Activated CD4-positive, alpha-beta T cell treated with anti-CD3 and anti-CD28 coated beads, Interleukin-2, amount 50 U/mL, for 24 hours (primary cell): ENCODE measurements at regions not wholly inside any gene's neighbourhood (a gene's known extent, or its start where the extent isn't known, plus 50 kb on each side); places are given as distances from the start of the nearest gene placed in this dataset.
"Not testable (repeated sequence)": the region's sequence is repeated elsewhere in the genome, so short reads cannot be mapped to it uniquely, and the experiment has no call there.

Experiments used
- DNase-seq, 2 donors: peaks; one replicate each; pipeline ENCODE4 v3.0.0-alpha.2; 2020; ENCODE audit warnings: low read depth in 1 of 2, low spot score in 1 of 2

DNA sequence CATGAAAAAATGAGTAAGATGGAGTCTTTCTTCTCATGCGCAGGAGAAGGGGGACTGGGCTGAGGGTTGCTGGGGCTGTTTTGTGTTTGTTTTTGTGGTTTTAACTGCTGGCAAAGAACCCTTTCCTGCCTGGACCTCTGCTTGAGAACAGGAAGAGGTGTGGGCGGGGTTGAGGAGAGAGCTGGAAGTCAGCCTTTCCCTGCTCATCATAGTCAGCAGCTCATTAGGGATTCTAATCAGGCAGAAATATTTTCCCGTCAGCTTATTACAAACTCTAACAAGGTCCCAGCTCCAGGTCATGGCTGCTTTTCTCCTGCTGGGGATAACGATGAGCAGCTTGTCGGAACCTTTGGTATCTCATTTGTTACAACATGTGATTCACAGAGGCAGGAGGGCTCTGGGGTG lies 185.0 kb upstream of the NRXN3 start:
- DNase-seq, result no peak

DNA sequence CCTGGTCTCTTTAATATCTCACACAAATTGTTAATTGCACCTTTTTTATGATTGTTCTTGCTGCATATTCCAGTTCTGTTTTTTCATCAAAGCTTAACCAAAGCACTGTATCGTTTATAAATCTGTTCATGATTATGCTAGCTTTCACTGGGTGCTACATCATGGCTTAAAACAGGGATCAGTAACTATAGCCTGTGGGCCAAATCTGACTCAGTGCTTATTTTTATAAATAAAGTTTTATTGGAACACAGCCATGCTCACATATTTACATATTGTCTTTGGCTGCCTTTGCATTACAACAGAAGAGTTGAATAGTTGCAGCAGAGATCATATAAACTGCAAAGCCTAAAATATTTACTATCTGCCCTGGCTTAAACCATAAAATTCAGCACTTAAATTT lies 183.4 kb upstream of the NRXN3 start:
- DNase-seq, result no peak

DNA sequence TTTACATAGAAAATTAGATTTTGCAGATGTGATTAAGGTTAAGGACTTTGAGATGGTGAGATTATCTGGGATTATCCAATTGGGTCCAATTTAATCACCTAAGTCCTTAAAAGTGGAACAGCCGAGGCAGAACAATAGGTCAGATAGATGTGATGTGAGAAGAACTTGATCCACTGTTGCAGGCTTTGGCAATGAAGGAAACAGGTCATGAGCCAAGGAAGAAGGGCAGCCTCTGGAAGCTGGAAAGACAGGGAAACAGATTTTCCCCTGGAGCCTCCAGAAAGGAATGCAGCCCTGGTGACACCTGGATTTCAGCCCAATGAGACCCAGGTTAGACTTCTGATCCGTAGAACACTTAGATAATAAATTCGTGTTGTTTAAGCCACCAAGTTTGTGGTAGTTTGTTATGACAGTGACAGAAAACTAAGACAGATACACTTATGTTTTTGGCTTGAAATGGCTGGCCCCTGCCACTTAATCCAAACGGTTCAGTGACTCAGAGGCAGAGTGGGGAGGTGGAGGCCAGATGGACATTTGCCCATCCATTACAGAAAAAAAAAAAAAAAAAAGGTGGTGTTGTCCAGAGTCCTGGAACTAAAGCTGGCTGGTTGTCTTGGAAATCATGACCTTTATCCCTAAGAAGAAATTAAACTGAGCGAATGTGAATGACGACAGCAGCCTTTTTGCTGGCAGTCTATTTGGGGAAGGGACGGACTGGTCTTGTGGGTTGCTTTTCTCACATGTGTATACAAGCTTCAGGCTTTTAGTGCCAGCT lies 181.9 kb upstream of the NRXN3 start:
- no peak for DNase-seq

GRCh38 chr14:77988970-77989369 lies 181.2 kb upstream of the NRXN3 start:
- DNase-seq, result no peak

GRCh38 chr14:77989441-77989991 lies 180.7 kb upstream of the NRXN3 start:
- no peak for DNase-seq

DNA sequence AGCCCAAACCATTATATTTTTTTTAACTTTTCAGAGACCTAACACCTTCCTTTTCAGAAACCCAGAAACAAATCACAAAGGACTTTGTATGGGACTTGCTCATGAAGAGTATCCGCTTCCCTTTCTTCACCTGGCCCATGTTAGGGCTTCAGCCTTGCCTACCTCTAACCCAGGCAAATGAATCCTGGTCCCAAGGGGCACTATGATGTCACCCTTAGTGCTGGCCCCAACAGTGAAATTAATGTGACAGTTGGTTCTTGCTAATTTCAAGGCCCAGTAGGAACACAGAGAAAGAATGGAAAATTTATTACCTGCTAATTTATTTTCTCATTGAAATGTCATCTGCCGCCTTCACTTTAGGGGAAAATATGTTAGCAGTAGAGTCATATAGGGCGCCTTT lies 179.8 kb upstream of the NRXN3 start:
- DNase-seq, result no peak

DNA sequence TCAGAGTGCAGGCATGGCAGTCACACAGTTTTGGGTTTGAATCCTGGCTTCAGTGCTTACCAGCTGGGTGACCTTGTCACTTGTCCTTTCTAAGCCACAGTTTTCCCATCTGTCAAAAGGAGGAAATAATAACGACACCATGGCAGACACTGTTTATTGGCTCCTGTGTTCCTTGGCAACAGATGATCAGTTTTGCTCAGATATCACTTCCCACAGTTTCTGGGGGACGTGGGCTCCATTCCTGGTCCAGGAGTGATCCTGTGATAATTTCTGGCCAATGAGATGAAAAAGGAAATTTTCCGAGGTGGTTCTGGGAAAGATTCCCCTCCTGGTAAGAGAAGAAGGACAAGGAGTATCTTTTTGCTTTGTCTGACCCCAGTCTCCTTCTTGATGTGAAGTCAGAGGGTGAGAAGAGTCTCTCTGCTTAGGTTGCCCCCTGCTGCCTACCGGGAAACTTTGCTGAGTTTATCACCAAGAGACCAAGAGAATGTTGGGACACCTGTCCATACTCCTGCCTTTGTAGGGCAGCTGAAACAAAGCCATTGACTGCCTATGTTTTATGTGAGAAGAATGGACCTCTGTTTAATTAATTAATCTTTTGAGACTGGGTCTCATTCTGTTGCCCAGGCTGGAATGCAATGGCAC lies 178.9 kb upstream of the NRXN3 start:
- DNase-seq, result no peak

- no peak for DNase-seq
Measured at GRCh38 chr14:78005325-78005724, 164.8 kb upstream of the NRXN3 start.

- no peak for DNase-seq
Measured at GRCh38 chr14:78007160-78007559, 163.0 kb upstream of the NRXN3 start.

DNA sequence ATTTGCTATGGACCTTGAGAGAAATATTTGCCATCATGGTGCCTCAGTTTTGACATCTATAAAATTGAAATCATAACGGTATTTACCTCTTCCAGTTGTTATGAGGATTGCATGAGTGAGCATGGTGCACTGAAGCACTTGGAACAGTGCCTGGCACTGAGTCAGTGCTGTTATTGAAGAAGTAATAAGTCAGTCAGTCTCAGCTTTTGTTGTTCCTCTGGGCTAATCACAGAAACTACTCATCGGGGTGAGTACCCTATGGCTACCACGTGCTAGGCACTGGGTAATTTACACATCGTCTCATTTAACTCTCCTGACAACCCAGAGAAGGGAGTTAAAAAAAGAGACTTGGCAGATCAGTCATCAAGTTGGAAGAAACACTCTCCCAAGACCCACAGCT lies 159.5 kb upstream of the NRXN3 start:
- DNase-seq, result no peak

- not testable (repeated sequence) for DNase-seq
Measured at GRCh38 chr14:78013911-78014310, 156.3 kb upstream of the NRXN3 start.

- no peak for DNase-seq
Measured at GRCh38 chr14:78016532-78016931, 153.6 kb upstream of the NRXN3 start.

GRCh38 chr14:78018283-78018682 lies 151.9 kb upstream of the NRXN3 start:
- no peak for DNase-seq

DNA sequence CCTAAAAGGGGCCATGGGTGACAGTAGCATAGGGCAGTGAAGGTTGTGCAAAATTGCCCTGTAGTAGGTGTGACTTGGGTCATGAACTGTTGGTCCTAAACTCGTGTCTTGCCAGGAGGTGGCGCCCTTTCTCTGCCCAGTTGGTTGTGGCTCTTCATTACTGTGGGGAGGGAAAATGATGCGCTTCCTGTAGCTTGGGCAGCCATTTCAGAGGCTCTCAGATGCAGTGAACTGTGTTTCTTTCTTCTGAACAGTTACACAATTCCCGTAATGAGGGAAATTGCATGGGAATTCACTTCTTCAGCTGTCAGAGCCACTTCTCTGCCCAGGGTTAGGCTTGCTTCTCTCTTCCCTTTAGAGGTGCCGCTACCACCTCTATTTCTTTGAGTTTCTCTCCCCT lies 148.1 kb upstream of the NRXN3 start:
- DNase-seq, result peak in 1 of 2 donors; percentile 17

DNA sequence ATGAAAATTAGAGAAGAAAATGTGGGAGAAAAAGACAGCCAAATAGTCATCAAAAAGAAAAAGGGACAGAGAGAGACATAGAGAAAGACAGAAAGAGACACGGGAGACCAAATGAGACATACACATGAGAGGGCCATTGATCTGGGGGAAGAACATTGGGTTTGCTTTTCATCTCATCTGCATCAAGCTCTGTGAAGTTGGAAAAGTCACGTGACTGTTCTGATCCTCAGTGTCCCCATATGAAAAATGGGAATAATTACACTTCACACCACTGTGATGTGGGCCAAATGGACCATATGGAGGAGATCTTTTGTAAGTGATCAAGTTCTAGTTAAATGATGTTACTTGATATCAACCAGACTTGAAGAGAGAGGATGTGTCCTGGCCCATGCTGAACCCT lies 147.1 kb upstream of the NRXN3 start:
- DNase-seq, result no peak

DNA sequence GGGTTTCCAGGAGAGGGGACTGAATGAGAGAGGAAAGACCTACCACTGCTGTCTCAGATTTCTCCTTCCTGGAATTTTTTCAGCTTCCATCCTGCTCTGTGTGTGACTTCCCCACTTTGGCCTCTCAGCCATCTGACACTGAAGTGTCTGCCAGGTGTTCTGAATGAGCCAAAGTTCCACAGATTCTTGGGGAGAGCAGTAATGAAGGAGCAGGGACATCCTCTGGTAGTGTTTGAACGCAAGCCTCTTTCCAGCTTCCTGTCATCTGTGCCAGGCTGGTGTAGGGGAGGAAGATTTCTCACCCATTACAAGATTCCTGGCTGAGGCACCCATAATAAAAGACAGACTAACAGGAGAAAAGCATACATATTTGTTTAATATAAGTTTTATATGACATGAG lies 141.7 kb upstream of the NRXN3 start:
- no peak for DNase-seq

DNA sequence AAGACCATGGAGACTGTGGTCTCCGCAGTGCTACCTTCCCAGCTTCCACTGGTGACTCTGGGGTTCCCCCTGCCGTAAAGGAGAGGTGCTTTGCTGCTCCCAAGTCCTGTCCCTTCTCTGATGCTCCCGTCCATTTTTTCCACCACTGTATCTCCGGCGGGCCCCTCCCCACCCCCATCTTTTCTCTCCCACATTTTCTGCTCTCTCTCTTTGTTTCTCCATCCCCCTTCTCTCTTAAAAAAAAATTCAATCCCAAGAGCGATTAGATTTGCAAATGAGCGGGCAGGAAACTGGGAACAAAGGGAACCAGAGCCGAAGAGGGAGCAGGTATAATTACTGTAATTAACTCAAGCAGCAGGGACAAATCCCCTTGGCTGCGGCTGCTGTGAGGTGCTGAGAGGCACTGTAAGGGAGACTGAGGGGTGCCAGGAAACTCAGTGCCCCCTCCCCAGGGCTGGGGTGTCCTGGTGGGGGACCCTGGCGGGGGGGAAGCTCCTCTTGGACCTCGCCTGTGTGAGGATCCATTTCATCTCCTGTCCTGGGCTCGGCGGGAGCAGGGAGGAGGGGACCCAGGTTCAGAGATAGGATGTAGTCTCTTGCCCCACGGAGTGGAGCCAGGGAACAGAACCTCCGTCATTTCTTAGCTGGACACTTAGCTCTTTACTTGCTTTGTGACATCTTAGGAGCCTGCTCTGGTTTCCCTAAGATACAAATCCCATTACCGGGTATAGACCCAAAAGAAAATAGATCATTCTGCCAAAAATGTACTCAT lies 140.4 kb upstream of the NRXN3 start:
- DNase-seq, result no peak

DNA sequence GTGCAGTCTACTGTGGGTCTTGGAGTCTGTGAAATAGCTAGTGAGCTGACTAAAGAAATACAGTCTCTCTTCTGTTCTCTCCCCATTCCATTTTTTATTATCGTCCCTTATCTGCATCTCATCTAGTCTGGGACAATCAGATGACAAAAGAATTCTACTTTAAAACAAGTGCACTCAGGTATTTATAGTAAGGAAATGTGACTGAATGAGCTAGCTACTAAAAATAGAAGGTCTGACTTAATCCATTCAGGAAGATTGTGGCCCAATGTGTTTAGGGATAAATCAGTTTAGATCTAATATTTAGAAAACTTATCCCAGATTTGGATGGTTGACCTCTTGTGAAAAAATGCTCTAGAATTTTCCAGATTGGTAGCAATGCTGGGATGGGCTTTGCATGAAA lies 126.8 kb upstream of the NRXN3 start:
- DNase-seq, result no peak

DNA sequence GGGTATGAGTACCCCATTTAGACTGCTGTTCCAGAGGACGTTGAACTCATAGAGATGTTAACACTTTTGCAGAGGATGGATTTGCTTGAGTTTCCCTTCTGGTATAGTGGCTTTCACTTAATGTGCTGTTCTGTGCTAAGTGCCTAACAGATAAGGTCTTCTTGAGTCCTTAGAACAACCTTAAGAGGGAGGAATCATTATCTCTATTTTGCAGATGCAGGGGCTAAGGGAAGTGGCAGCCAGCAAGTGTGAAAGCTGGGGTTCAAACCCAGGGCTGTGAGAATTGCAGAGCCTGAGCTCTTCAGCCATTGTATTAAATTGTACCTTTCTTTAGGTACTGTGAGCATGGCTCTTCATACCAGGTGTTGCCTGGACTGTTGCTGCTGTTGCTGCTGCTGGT lies 122.1 kb upstream of the NRXN3 start:
- no peak for DNase-seq

DNA sequence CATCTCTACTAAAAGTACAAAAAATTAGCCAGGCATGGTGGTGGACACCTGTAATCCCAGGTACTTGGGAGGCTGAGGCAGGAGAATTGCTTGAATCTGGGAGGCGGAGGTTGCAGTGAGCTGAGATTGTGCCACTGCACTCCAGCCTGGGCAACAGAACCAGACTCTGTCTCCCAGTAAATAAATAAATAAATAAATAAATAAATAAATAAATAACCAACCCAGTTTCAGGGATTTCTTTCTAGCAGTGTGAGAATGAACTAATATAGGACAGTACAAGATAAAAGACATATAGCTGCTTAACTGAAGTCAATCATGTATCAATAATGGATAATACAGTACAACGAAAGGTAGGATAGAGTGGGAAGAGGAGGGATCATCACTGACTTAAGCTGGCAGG lies 113.3 kb upstream of the NRXN3 start:
- not testable (repeated sequence) for DNase-seq

GRCh38 chr14:78070344-78070743 lies 99.8 kb upstream of the NRXN3 start:
- no peak for DNase-seq

DNA sequence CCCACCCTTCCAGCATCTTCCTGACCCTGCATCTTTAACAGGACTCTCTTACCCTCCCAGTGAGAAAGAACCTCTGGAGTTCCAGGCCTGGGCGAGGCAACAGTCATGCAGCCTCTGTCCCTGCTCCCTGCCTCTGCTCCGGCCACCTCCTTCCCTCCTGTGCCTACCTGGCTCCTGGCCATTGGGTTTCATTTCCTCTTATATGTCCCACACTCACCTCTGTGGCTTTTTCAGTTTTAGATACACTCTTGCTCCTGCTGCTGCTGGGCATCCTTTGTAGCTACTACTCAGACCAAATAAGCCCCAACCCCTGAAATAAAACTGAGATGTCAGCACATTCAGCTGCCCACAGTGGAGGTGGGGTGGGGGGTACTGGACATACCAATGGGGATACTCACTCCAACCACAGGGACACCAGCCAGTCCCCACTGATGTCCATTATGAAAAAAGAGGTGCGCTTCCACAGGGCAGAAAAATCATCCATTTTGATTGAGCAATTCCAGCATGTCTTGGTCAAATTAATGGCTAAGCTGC lies 99.1 kb upstream of the NRXN3 start:
- no peak for DNase-seq
